H1 (cell line): ENCODE measurements at regions not wholly inside any gene's neighbourhood (a gene's known extent, or its start where the extent isn't known, plus 50 kb on each side); places are given as distances from the start of the nearest gene placed in this dataset.

ENCODE experiments used
- CTCF ChIA-PET: fragments of 300-600 bp; sonication (Branson Sonifier 250); formaldehyde crosslinking; loops from one replicate; lab custom pipeline; 2021; ENCODE audit not compliant: partially characterized antibody; lab: Charles Lee
- POLR2A ChIA-PET: fragments of 300-600 bp; sonication (Branson Sonifier 250); formaldehyde crosslinking; loops from one replicate; lab custom pipeline; 2021; ENCODE audit warnings: inconsistent platforms; ENCODE audit not compliant: partially characterized antibody; lab: Charles Lee
- DNase-seq, 2 experiments: peaks; one replicate each; pipeline versions ENCODE4 v3.0.0 to v3.0.0-alpha.2; 2010 to 2022; ENCODE audit warnings: low spot score in 2 of 2, low read depth in 1 of 2, mixed read lengths in 1 of 2
- FAIRE-seq: peaks from 2 replicates; lab custom pipeline; 2011; peaks lifted over from hg19 to GRCh38; lab: Jason Lieb, UNC
- H2AFZ ChIP-seq: 2 replicates; pipeline ENCODE4 v1.8.1; 2012; ENCODE audit warnings: low read length, inconsistent platforms
- H2AK5ac ChIP-seq: 2 replicates; pipeline ENCODE4 v1.6.1; 2013; ENCODE audit warnings: low read depth, low read length
- H2BK120ac ChIP-seq: replicated peaks from 2 replicates; pipeline ENCODE3; 2013; ENCODE audit warnings: low read depth, low read length, inconsistent platforms
- H2BK12ac ChIP-seq: 2 replicates; pipeline ENCODE4 v1.6.1; 2013; ENCODE audit warnings: low read depth, low read length
- H2BK15ac ChIP-seq: 2 replicates; pipeline ENCODE4 v1.6.1; 2013; ENCODE audit warnings: low read length
- H2BK20ac ChIP-seq: 2 replicates; pipeline ENCODE4 v1.6.1; 2013; ENCODE audit warnings: low read length
- H2BK5ac ChIP-seq: 2 replicates; pipeline ENCODE4 v1.6.1; 2013; ENCODE audit warnings: low read depth, low read length
- H3K14ac ChIP-seq: 2 replicates; pipeline ENCODE4 v1.6.1; 2013; ENCODE audit warnings: inconsistent platforms; ENCODE audit not compliant: insufficient read length
- H3K18ac ChIP-seq: 2 replicates; pipeline ENCODE4 v1.6.1; 2013; ENCODE audit warnings: low read length; ENCODE audit errors: extremely low read depth
- H3K23ac ChIP-seq: 2 replicates; pipeline ENCODE4 v1.6.1; 2013; ENCODE audit warnings: inconsistent platforms; ENCODE audit not compliant: insufficient read length
- H3K23me2 ChIP-seq: 2 replicates; pipeline ENCODE4 v1.6.1; 2013; ENCODE audit warnings: low read depth, low read length
- H3K27ac ChIP-seq: 2 replicates; pipeline ENCODE4 v1.6.1; 2011; ENCODE audit warnings: low read depth, low read length, inconsistent platforms
- H3K27me3 ChIP-seq, 4 experiments: replicated peaks in 1 of 4; 1 replicate in 1 of 4; 2 replicates in 3 of 4; pipeline versions ENCODE4 v1.6.1 to v1.8.1; 2011 to 2013; ENCODE audit warnings: low read length in 3 of 4, mild to moderate bottlenecking in 3 of 4, inconsistent platforms in 2 of 4, mixed read lengths in 2 of 4, moderate library complexity in 1 of 4; ENCODE audit not compliant: control insufficient read depth in 3 of 4, insufficient read depth in 3 of 4; ENCODE audit errors: extremely low read depth in 1 of 4
- H3K36me3 ChIP-seq, 4 experiments: 2 replicates each; pipeline versions ENCODE4 v1.6.1 to v1.8.1; 2011 to 2013; ENCODE audit warnings: mild to moderate bottlenecking in 4 of 4, low read length in 3 of 4, moderate library complexity in 2 of 4, control low read depth in 1 of 4, inconsistent platforms in 1 of 4; ENCODE audit not compliant: insufficient read depth in 4 of 4, control insufficient read depth in 2 of 4
- H3K4ac ChIP-seq: replicated peaks from 2 replicates; pipeline ENCODE3; 2013; ENCODE audit warnings: low read length, low read depth, mixed read lengths, inconsistent platforms; ENCODE audit not compliant: insufficient read length
- H3K4me1 ChIP-seq, 4 experiments: replicated peaks in 1 of 4; 1 replicate in 1 of 4; 2 replicates in 3 of 4; pipeline versions ENCODE4 v1.6.1 to v1.8.1; 2011 to 2013; ENCODE audit warnings: low read length in 3 of 4, inconsistent platforms in 2 of 4, mixed read lengths in 1 of 4; ENCODE audit not compliant: insufficient read depth in 4 of 4, control insufficient read depth in 3 of 4
- H3K4me2 ChIP-seq, 2 experiments: 2 replicates each; pipeline versions ENCODE4 v1.6.1 to v1.8.1; 2011 to 2013; ENCODE audit warnings: low read depth in 2 of 2, low read length in 2 of 2, control low read depth in 1 of 2, inconsistent platforms in 1 of 2, mild to moderate bottlenecking in 1 of 2; ENCODE audit not compliant: insufficient read depth in 1 of 2
- H3K4me3 ChIP-seq, 4 experiments: fragments of 200-600, 300-600 bp in 1 of 4; sonication (generic), shearing (Covaris generic), sonication (Bioruptor Twin) in 1 of 4; 2 replicates each; pipeline versions ENCODE4 v1.5.1 to v1.8.1; 2011 to 2016; ENCODE audit warnings: low read length in 4 of 4, low read depth in 3 of 4, control low read depth in 2 of 4, inconsistent platforms in 2 of 4, mild to moderate bottlenecking in 2 of 4, mixed read lengths in 1 of 4, moderate library complexity in 1 of 4; ENCODE audit not compliant: insufficient read depth in 2 of 4; ENCODE audit errors: extremely low read depth in 1 of 4
- H3K56ac ChIP-seq: replicated peaks from 2 replicates; pipeline ENCODE3; 2013; ENCODE audit warnings: low read depth, mild to moderate bottlenecking, mixed read lengths, low read length, inconsistent platforms; ENCODE audit not compliant: insufficient read length
- H3K79me1 ChIP-seq: 2 replicates; pipeline ENCODE4 v1.6.1; 2013; ENCODE audit warnings: low read depth, low read length, control low read depth
- H3K79me2 ChIP-seq, 2 experiments: 2 replicates each; pipeline versions ENCODE4 v1.6.1 to v1.8.1; 2012 to 2013; ENCODE audit warnings: low read length in 2 of 2, mild to moderate bottlenecking in 2 of 2, inconsistent platforms in 1 of 2; ENCODE audit not compliant: insufficient read depth in 2 of 2, control insufficient read depth in 1 of 2
- H3K9ac ChIP-seq, 4 experiments: replicated peaks in 1 of 4; 1 replicate in 1 of 4; 2 replicates in 3 of 4; pipeline versions ENCODE4 v1.6.1 to v1.8.1; 2011 to 2013; ENCODE audit warnings: low read depth in 3 of 4, low read length in 3 of 4, control low read depth in 2 of 4, mild to moderate bottlenecking in 2 of 4, moderate library complexity in 2 of 4, inconsistent platforms in 1 of 4; ENCODE audit errors: extremely low read depth in 1 of 4
- H3K9me3 ChIP-seq, 2 experiments: 2 replicates each; pipeline versions ENCODE4 v1.6.1 to v1.8.1; 2012 to 2013; ENCODE audit warnings: mild to moderate bottlenecking in 2 of 2, moderate library complexity in 2 of 2, control low read depth in 1 of 2, inconsistent platforms in 1 of 2, low read depth in 1 of 2, low read length in 1 of 2, mixed read lengths in 1 of 2; ENCODE audit not compliant: insufficient read depth in 2 of 2
- H4K20me1 ChIP-seq, 2 experiments: replicated peaks in 1 of 2; 2 replicates each; pipeline versions ENCODE3 to v1.8.1; 2011 to 2013; ENCODE audit warnings: inconsistent platforms in 2 of 2, low read length in 2 of 2, mild to moderate bottlenecking in 1 of 2; ENCODE audit not compliant: insufficient read depth in 2 of 2, control insufficient read depth in 1 of 2
- H4K5ac ChIP-seq: 2 replicates; pipeline ENCODE4 v1.6.1; 2013; ENCODE audit warnings: low read length, low read depth, mixed read lengths, inconsistent platforms; ENCODE audit not compliant: insufficient read length
- H4K8ac ChIP-seq: 2 replicates; pipeline ENCODE4 v1.8.0; 2013; ENCODE audit warnings: mild to moderate bottlenecking, moderate library complexity, low read length, inconsistent platforms; ENCODE audit not compliant: insufficient read depth; ENCODE audit errors: extremely low read depth
- H4K91ac ChIP-seq: replicated peaks from 2 replicates; pipeline ENCODE3; 2013; ENCODE audit warnings: low read length, mixed read lengths, inconsistent platforms; ENCODE audit not compliant: insufficient read length
- CHD1 ChIP-seq: IDR thresholded peaks from 2 replicates; pipeline ENCODE4 v1.6.1; 2012; ENCODE audit warnings: low read depth, low read length, improper control_type of control experiment
- CREB1 ChIP-seq: IDR thresholded peaks from 2 replicates; pipeline ENCODE4 v1.6.1; 2012; ENCODE audit warnings: inconsistent platforms
- EP300 ChIP-seq, 2 experiments: IDR thresholded peaks; 1 replicate in 1 of 2; 2 replicates in 1 of 2; pipeline ENCODE4 v1.6.1; 2011 to 2012; ENCODE audit warnings: low read depth in 2 of 2, low read length in 2 of 2, mild to moderate bottlenecking in 2 of 2, borderline replicate concordance in 1 of 2, inconsistent platforms in 1 of 2, moderate library complexity in 1 of 2
- GTF2F1 ChIP-seq: IDR thresholded peaks from 2 replicates; pipeline ENCODE4 v1.6.1; 2012; ENCODE audit warnings: low read depth, low read length, improper control_type of control experiment, borderline replicate concordance
- JUN ChIP-seq: IDR thresholded peaks from 2 replicates; pipeline ENCODE4 v1.6.1; 2011; ENCODE audit warnings: low read depth, mild to moderate bottlenecking, improper control_type of control experiment, low read length
- SP1 ChIP-seq: IDR thresholded peaks from 2 replicates; pipeline ENCODE4 v1.6.1; 2011; ENCODE audit warnings: low read depth, low read length
- TCF12 ChIP-seq: IDR thresholded peaks from 2 replicates; pipeline ENCODE4 v1.6.1; 2011; ENCODE audit warnings: low read depth, mild to moderate bottlenecking, low read length
- TEAD4 ChIP-seq: IDR thresholded peaks from 2 replicates; pipeline ENCODE4 v1.6.1; 2012; ENCODE audit warnings: low read depth, low read length, inconsistent platforms, mixed read lengths
- USF2 ChIP-seq: IDR thresholded peaks from 2 replicates; pipeline ENCODE4 v1.6.1; 2011; ENCODE audit warnings: low read length, improper control_type of control experiment
- YY1 ChIP-seq: IDR thresholded peaks from 2 replicates; pipeline ENCODE4 v1.6.1; 2011; ENCODE audit warnings: low read depth, mild to moderate bottlenecking, low read length
- WGBS, 2 experiments: shearing (Covaris generic) in 1 of 2; methylation state at CpG; one replicate each; pipeline versions ENCODE4 v1.1.6 to v1.1.7; 2013 to 2015; ENCODE audit warnings: low lambda C conversion rate in 2 of 2, mixed read lengths in 2 of 2, inconsistent platforms in 1 of 2, low coverage in 1 of 2, missing lambda C conversion rate in 1 of 2; ENCODE audit not compliant: insufficient replicate concordance in 2 of 2, insufficient coverage in 1 of 2, insufficient read length in 1 of 2; ENCODE audit errors: extremely low coverage in 1 of 2, missing lambda C conversion rate in 1 of 2; 5-methylcytosine and 5-hydroxymethylcytosine counted together
- TF ChIP-seq, protein P1 (sequence below), 3 experiments: IDR thresholded peaks; 1 replicate in 2 of 3; 2 replicates in 1 of 3; pipeline versions ENCODE4 v1.5.1 to v1.6.1; 2011; ENCODE audit warnings: low read length in 3 of 3, mild to moderate bottlenecking in 3 of 3, inconsistent platforms in 2 of 3, low read depth in 1 of 3, moderate library complexity in 1 of 3; ENCODE audit not compliant: insufficient read depth in 1 of 3; ENCODE audit errors: control extremely low read depth in 1 of 3

DNA sequence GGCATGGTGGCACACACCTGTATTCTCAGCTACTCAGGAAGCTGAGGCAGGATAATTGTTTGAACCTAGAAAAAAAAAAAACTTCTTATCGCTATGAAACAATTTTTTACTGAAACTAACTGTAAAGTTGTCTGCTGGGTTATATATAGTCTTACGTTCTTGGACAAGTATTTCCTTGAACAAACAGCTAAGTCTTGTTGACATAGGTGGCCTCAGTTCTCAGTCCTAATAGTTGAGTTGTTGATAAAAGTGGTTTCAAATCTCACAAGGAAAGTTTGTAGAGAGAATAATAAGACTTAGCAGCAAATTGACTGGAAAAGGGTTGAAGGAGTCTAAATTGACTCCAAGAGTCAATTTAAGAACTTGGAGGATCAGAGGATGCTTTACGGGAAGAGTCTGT lies 166.5 kb upstream of the KCNJ3 start:
- Histone ChIP-seq H3K4me2 (no peak overlapping the region), H3K79me1 (no peaks in the 10 kb centered on the region), H2BK15ac (no peak overlapping the region), H3K9me3 (no peaks in the 10 kb centered on the region), H3K79me2 (no peaks in the 10 kb centered on the region), H2AK5ac (no peak overlapping the region), H4K91ac (no peak overlapping the region), H3K4me1 (no peaks in the 10 kb centered on the region; a peak in 1 of 7 replicates), H3K23me2 (no peaks in the 10 kb centered on the region), H3K56ac (no peak overlapping the region), H3K27ac (no peak overlapping the region), H4K8ac (no peak overlapping the region), H3K4ac (no peak overlapping the region), H3K23ac (no peak overlapping the region), H3K36me3 (no peaks in the 10 kb centered on the region), H3K27me3 (no peaks in the 10 kb centered on the region), H3K14ac (no peak overlapping the region), H2BK5ac (no peak overlapping the region), H2BK120ac (no peak overlapping the region), H3K4me3 (no peak overlapping the region), H3K18ac (no peak overlapping the region), H2BK20ac (no peak overlapping the region), H4K5ac (no peak overlapping the region), H3K9ac (no peak overlapping the region), H4K20me1 (no peaks in the 10 kb centered on the region), H2BK12ac (no peak overlapping the region), H2AFZ (no peak overlapping the region)
- ChIA-PET POLR2A (interaction anchor here (0.6 kb wide), 1 partner anchor 68 kb away, joined by 3 read pairs; no protein-coding TSS in a partner anchor), CTCF (interaction anchor here (1.7 to 3.0 kb wide), 2 partner anchors 9 to 41 kb away, joined by 5 to 6 read pairs; no protein-coding TSS in a partner anchor)
- DNase-seq: no peak
- 87% methylated on average over 3 of the region's 3 CpGs; no CpG with 5 or more reads in 1 of the 2 experiments for WGBS, 2 experiments
- no peak for FAIRE-seq
- TF ChIP-seq USF2 (no peak), YY1 (no peak), SP1 (no peak), CREB1 (no peak), CHD1 (no peak), JUN (no peak), GTF2F1 (no peak), TEAD4 (no peak), TCF12 (no peak), EP300 (IDR thresholded peaks at IDR 0.05; ENCODE audit: borderline replicate concordance in 1 of 2, low read depth in 2 of 2, low read length in 2 of 2) (no peak)
- TF ChIP-seq, protein P1, sequence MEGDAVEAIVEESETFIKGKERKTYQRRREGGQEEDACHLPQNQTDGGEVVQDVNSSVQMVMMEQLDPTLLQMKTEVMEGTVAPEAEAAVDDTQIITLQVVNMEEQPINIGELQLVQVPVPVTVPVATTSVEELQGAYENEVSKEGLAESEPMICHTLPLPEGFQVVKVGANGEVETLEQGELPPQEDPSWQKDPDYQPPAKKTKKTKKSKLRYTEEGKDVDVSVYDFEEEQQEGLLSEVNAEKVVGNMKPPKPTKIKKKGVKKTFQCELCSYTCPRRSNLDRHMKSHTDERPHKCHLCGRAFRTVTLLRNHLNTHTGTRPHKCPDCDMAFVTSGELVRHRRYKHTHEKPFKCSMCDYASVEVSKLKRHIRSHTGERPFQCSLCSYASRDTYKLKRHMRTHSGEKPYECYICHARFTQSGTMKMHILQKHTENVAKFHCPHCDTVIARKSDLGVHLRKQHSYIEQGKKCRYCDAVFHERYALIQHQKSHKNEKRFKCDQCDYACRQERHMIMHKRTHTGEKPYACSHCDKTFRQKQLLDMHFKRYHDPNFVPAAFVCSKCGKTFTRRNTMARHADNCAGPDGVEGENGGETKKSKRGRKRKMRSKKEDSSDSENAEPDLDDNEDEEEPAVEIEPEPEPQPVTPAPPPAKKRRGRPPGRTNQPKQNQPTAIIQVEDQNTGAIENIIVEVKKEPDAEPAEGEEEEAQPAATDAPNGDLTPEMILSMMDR (IDR thresholded peaks at IDR 0.05; ENCODE audit: control extremely low read depth in 1 of 3, insufficient read depth in 1 of 3, low read depth in 1 of 3, low read length in 3 of 3): no peak
